Upper lobe of left lung (tissue), 4 donors: ENCODE measurements at regions not wholly inside any gene's neighbourhood (a gene's known extent, or its start where the extent isn't known, plus 50 kb on each side); places are given as distances from the start of the nearest gene placed in this dataset.

Experiments
- POLR2AphosphoS5 ChIP-seq, 2 donors: sonication (generic); formaldehyde crosslinking; IDR thresholded peaks; one replicate each; pipeline ENCODE4 v1.5.1; 2017; ENCODE audit warnings: antibody characterized with exemption in 2 of 2
- TF ChIP-seq, protein P1 (sequence below), 6 experiments: fragments of 450-650 bp in 4 of 6; fragments of 200-600 bp in 2 of 6; sonication (generic) in 2 of 6; IDR thresholded peaks; one replicate each; pipeline ENCODE4 v1.5.1; 2016 to 2019; ENCODE audit warnings: antibody characterized with exemption in 6 of 6

DNA sequence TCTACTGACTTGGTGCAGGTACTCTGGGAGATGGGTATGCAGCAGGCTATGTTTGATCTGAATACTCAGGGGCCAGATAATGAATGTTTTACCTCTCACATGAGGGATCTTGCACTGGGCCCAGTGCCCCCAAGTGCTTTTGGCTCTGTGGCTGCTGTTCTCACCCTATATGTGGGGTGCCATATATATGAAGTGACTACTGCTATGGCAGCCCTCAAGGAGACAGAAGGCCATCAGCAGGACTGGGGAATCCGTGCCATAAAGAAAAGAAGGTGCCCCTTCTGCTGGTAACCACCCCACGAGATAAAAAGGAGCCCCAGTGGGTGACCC is 302.1 kb downstream of the ZPLD1 start:
- TF ChIP-seq, protein P1, sequence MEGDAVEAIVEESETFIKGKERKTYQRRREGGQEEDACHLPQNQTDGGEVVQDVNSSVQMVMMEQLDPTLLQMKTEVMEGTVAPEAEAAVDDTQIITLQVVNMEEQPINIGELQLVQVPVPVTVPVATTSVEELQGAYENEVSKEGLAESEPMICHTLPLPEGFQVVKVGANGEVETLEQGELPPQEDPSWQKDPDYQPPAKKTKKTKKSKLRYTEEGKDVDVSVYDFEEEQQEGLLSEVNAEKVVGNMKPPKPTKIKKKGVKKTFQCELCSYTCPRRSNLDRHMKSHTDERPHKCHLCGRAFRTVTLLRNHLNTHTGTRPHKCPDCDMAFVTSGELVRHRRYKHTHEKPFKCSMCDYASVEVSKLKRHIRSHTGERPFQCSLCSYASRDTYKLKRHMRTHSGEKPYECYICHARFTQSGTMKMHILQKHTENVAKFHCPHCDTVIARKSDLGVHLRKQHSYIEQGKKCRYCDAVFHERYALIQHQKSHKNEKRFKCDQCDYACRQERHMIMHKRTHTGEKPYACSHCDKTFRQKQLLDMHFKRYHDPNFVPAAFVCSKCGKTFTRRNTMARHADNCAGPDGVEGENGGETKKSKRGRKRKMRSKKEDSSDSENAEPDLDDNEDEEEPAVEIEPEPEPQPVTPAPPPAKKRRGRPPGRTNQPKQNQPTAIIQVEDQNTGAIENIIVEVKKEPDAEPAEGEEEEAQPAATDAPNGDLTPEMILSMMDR (IDR thresholded peaks at IDR 0.05), result no peak
- TF ChIP-seq POLR2AphosphoS5 (IDR thresholded peaks at IDR 0.05), result no peak
